IMR-90 (cell line): ENCODE measurements at regions not wholly inside any gene's neighbourhood (a gene's known extent, or its start where the extent isn't known, plus 50 kb on each side); places are given as distances from the start of the nearest gene placed in this dataset.
"Not testable (repeated sequence)": the region's sequence is repeated elsewhere in the genome, so short reads cannot be mapped to it uniquely, and the experiment has no call there.

Experiments
- BHLHE40 ChIP-seq: fragments of 150-350 bp; IDR thresholded peaks from 2 replicates; pipeline ENCODE4 v1.6.1; 2016; ENCODE audit warnings: mild to moderate bottlenecking, low read depth, low read length
- CHD1 ChIP-seq: IDR thresholded peaks from 2 replicates; pipeline ENCODE4 v1.6.1; 2012; ENCODE audit warnings: low read depth, low read length, improper control_type of control experiment
- CTCF ChIP-seq: conservative IDR thresholded peaks from 2 replicates; pipeline ENCODE4 v1.5.1; 2012; ENCODE audit warnings: mild to moderate bottlenecking, low read depth, low read length, improper control_type of control experiment
- MAZ ChIP-seq: IDR thresholded peaks from 2 replicates; pipeline ENCODE4 v1.6.1; 2012; ENCODE audit warnings: low read depth, mild to moderate bottlenecking, low read length, improper control_type of control experiment, moderate library complexity, borderline replicate concordance
- RCOR1 ChIP-seq: IDR thresholded peaks from 2 replicates; pipeline ENCODE4 v1.6.1; 2012; ENCODE audit warnings: mild to moderate bottlenecking, low read length, improper control_type of control experiment; ENCODE audit not compliant: insufficient replicate concordance

GRCh38 chrX:1880884-1881817 is 266.3 kb downstream of the ASMT start:
- TF ChIP-seq MAZ, CHD1, RCOR1, CTCF, BHLHE40: not testable (repeated sequence)
